ENCODE measurements at regions not wholly inside any gene's neighbourhood (a gene's known extent, or its start where the extent isn't known, plus 50 kb on each side); places are given as distances from the start of the nearest gene placed in this dataset.
A peak's percentile ranks its signal among the peaks of the same experiment; 100 is the strongest.

DNA sequence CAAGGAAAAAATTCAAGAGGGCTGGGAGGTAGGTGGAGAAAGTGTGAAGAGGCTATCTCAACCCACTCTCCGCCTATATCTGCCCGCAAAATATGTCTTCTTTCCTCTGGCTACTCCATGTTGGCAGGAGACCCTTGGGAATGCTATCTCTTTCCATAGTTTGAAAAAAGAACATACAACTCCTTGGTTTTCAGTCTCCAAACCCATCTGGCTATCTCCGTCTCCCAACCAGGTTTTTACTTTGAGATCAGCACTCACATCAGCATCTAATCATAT is 109.9 kb upstream of the IFNE start:
- TF ChIP-seq, protein P1, sequence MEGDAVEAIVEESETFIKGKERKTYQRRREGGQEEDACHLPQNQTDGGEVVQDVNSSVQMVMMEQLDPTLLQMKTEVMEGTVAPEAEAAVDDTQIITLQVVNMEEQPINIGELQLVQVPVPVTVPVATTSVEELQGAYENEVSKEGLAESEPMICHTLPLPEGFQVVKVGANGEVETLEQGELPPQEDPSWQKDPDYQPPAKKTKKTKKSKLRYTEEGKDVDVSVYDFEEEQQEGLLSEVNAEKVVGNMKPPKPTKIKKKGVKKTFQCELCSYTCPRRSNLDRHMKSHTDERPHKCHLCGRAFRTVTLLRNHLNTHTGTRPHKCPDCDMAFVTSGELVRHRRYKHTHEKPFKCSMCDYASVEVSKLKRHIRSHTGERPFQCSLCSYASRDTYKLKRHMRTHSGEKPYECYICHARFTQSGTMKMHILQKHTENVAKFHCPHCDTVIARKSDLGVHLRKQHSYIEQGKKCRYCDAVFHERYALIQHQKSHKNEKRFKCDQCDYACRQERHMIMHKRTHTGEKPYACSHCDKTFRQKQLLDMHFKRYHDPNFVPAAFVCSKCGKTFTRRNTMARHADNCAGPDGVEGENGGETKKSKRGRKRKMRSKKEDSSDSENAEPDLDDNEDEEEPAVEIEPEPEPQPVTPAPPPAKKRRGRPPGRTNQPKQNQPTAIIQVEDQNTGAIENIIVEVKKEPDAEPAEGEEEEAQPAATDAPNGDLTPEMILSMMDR (conservative IDR thresholded peaks at IDR 0.05; ENCODE audit: low read depth, low read length), result no peak
- no peak for TF ChIP-seq EZH2phosphoT487 (IDR thresholded peaks at IDR 0.05; ENCODE audit: borderline replicate concordance, low read length)
- TF ChIP-seq EZH2 (IDR thresholded peaks at IDR 0.05; ENCODE audit: low read length, unreplicated experiment), result no peak
- intact Hi-C loops (cut with micrococcal nuclease), result no loop called here
- Histone ChIP-seq H2AFZ (ENCODE audit: low read length) (no peak overlapping the region), H3K9me3 (ENCODE audit: low read length) (no peaks in the 10 kb centered on the region), H3K27me3 (ENCODE audit: low read length) (no peaks in the 10 kb centered on the region), H4K20me1 (ENCODE audit: low read length) (no peaks in the 10 kb centered on the region), H3K79me2 (ENCODE audit: low read length) (peaks cover 44% of the 10 kb centered on the region), H3K4me3 (ENCODE audit: low read length) (no peak overlapping the region), H3K4me1 (ENCODE audit: insufficient read depth, low read length) (peaks cover 45% of the 10 kb centered on the region), H3K36me3 (ENCODE audit: low read depth, low read length) (no peaks in the 10 kb centered on the region), H3F3A (ENCODE audit: low read length, unreplicated experiment) (peaks cover 8% of the 10 kb centered on the region), H3K4me2 (ENCODE audit: low read length) (peak overlapping the region; percentile 55), H3K27ac (ENCODE audit: low read length) (peak overlapping the region; percentile 92), H3K9ac (ENCODE audit: low read length) (peak overlapping the region; percentile 53), H3K9me2 (replicated peaks; ENCODE audit: low read length) (no peaks in the 10 kb centered on the region)
- ChIA-PET POLR2A (ENCODE audit: unreplicated experiment) (interaction anchor here (0.6 to 0.7 kb wide), 2 partner anchors 52 to 92 kb away, joined by 5 read pairs; no protein-coding TSS in a partner anchor), CTCF (no interaction called here)
- DNase-seq (no peak), ATAC-seq (no peak)
- BruUV-seq (replicated peaks), result TSS peak; percentile 37

DNA sequence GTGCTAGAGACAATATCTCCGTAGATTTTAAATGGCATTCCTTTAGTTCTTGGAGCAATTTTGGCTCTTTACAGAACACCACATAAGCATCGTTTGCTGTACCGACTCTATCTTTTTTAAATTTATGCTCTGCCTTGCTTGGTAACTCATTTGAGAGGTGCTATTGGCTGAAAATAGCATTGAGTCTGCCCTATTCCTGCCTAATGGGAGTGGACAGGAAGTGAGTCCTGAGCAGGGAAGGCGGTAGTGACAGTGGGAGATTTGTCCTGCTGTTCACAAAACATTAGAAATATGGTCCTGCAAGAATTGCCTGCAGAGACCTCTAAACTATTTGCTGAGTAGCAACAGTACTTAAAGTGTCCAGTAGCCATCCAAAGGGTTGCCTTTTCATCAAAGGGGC is 115.2 kb upstream of the IFNE start:
- H3K79me2 ChIP-seq (ENCODE audit: low read length), result no peaks in the 10 kb centered on the region
- no peaks in the 10 kb centered on the region for H3K9me3 ChIP-seq (ENCODE audit: low read length)
- H3K27me3 ChIP-seq (ENCODE audit: low read length), result no peaks in the 10 kb centered on the region
- H3K4me2 ChIP-seq (ENCODE audit: low read length), result no peak overlapping the region
- H3K9me2 ChIP-seq (replicated peaks; ENCODE audit: low read length), result no peaks in the 10 kb centered on the region
- DNase-seq (no peak), ATAC-seq (no peak)
- ChIA-PET POLR2A (ENCODE audit: unreplicated experiment) (no interaction called here), CTCF (no interaction called here)
- H3K36me3 ChIP-seq (ENCODE audit: low read depth, low read length), result no peaks in the 10 kb centered on the region
- no peak overlapping the region for H3K4me3 ChIP-seq (ENCODE audit: low read length)
- no peak overlapping the region for H3K27ac ChIP-seq (ENCODE audit: low read length)
- H4K20me1 ChIP-seq (ENCODE audit: low read length), result no peaks in the 10 kb centered on the region
- peaks cover 2% of the 10 kb centered on the region for H3F3A ChIP-seq (ENCODE audit: low read length, unreplicated experiment)
- H2AFZ ChIP-seq (ENCODE audit: low read length), result no peak overlapping the region
- no TSS peak for BruUV-seq (replicated peaks)
- peaks cover 17% of the 10 kb centered on the region for H3K4me1 ChIP-seq (ENCODE audit: insufficient read depth, low read length)
- TF ChIP-seq EZH2phosphoT487 (IDR thresholded peaks at IDR 0.05; ENCODE audit: borderline replicate concordance, low read length), result no peak
- TF ChIP-seq EZH2 (IDR thresholded peaks at IDR 0.05; ENCODE audit: low read length, unreplicated experiment), result no peak
- TF ChIP-seq, protein P1 (conservative IDR thresholded peaks at IDR 0.05; ENCODE audit: low read depth, low read length), result no peak
- no peak overlapping the region for H3K9ac ChIP-seq (ENCODE audit: low read length)
- intact Hi-C loops (cut with micrococcal nuclease), result no loop called here

DNA sequence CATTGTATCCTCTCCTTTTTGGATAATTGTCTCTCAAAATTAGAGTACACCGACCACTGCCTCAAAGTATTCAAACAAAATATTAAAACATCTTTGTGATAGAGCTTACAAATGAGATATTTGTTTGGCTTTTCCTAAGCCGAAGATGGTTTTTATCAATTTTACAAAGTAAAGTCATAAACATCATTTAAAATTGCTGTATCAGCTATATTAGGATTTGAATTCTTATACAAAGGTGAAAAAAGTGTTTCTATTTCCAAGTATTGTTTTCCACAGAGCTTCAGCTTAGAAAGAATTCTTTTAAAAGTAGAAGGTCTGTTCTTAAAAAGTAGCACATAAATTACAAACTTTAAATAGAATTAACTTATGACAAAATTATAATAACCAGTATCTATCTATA is 116.6 kb upstream of the IFNE start:
- H3K9ac ChIP-seq (ENCODE audit: low read length), result no peak overlapping the region
- POLR2A ChIA-PET (ENCODE audit: unreplicated experiment), result no interaction called here
- H3K9me2 ChIP-seq (replicated peaks; ENCODE audit: low read length), result no peaks in the 10 kb centered on the region
- ATAC-seq, result no peak
- no peaks in the 10 kb centered on the region for H3K9me3 ChIP-seq (ENCODE audit: low read length)
- no peaks in the 10 kb centered on the region for H3K36me3 ChIP-seq (ENCODE audit: low read depth, low read length)
- no peak overlapping the region for H3K4me2 ChIP-seq (ENCODE audit: low read length)
- H3K27me3 ChIP-seq (ENCODE audit: low read length), result no peaks in the 10 kb centered on the region
- no TSS peak for BruUV-seq (replicated peaks)
- H3K4me3 ChIP-seq (ENCODE audit: low read length), result no peak overlapping the region
- H2AFZ ChIP-seq (ENCODE audit: low read length), result no peak overlapping the region
- H3K4me1 ChIP-seq (ENCODE audit: insufficient read depth, low read length), result peaks cover 14% of the 10 kb centered on the region
- no peaks in the 10 kb centered on the region for H4K20me1 ChIP-seq (ENCODE audit: low read length)
- no peak for DNase-seq
- TF ChIP-seq, protein P1 (conservative IDR thresholded peaks at IDR 0.05; ENCODE audit: low read depth, low read length), result no peak
- TF ChIP-seq EZH2 (IDR thresholded peaks at IDR 0.05; ENCODE audit: low read length, unreplicated experiment) (no peak), EZH2phosphoT487 (IDR thresholded peaks at IDR 0.05; ENCODE audit: borderline replicate concordance, low read length) (no peak)
- no peak overlapping the region for H3K27ac ChIP-seq (ENCODE audit: low read length)
- no peaks in the 10 kb centered on the region for H3K79me2 ChIP-seq (ENCODE audit: low read length)
- H3F3A ChIP-seq (ENCODE audit: low read length, unreplicated experiment), result no peaks in the 10 kb centered on the region
- CTCF ChIA-PET, result no interaction called here
- intact Hi-C loops (cut with micrococcal nuclease), result no loop called here

Measured in PC-3 (cell line).